Neural progenitor cell (in vitro differentiated cells): ENCODE measurements at regions not wholly inside any gene's neighbourhood (a gene's known extent, or its start where the extent isn't known, plus 50 kb on each side); places are given as distances from the start of the nearest gene placed in this dataset.

Experiments
- EZH2phosphoT487 ChIP-seq: fragments of 200-600 bp; sonication (generic); IDR thresholded peaks from 2 replicates; pipeline ENCODE4 v1.6.1; 2017; ENCODE audit warnings: antibody characterized with exemption
- TF ChIP-seq, protein P1 (sequence below): fragments of 200-600 bp; sonication (generic); IDR thresholded peaks from 2 replicates; pipeline ENCODE4 v1.5.1; 2017; ENCODE audit warnings: antibody characterized with exemption, mild to moderate bottlenecking

GRCh38 chr13:81117416-81117815 lies 776.5 kb upstream of the SPRY2 start:
- TF ChIP-seq, protein P1, sequence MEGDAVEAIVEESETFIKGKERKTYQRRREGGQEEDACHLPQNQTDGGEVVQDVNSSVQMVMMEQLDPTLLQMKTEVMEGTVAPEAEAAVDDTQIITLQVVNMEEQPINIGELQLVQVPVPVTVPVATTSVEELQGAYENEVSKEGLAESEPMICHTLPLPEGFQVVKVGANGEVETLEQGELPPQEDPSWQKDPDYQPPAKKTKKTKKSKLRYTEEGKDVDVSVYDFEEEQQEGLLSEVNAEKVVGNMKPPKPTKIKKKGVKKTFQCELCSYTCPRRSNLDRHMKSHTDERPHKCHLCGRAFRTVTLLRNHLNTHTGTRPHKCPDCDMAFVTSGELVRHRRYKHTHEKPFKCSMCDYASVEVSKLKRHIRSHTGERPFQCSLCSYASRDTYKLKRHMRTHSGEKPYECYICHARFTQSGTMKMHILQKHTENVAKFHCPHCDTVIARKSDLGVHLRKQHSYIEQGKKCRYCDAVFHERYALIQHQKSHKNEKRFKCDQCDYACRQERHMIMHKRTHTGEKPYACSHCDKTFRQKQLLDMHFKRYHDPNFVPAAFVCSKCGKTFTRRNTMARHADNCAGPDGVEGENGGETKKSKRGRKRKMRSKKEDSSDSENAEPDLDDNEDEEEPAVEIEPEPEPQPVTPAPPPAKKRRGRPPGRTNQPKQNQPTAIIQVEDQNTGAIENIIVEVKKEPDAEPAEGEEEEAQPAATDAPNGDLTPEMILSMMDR: no peak
- TF ChIP-seq EZH2phosphoT487: no peak
